HepG2 (cell line): ENCODE measurements at regions not wholly inside any gene's neighbourhood (a gene's known extent, or its start where the extent isn't known, plus 50 kb on each side); places are given as distances from the start of the nearest gene placed in this dataset.

ENCODE experiments used
- ATRX ChIP-seq: sonication (generic); formaldehyde crosslinking; IDR thresholded peaks from 2 replicates; pipeline ENCODE4 v1.4.0; 2020; ENCODE audit warnings: missing genetic modification reagents, borderline replicate concordance
- ELF3 ChIP-seq: IDR thresholded peaks from 2 replicates; pipeline ENCODE4 v1.6.1; 2016; ENCODE audit warnings: missing genetic modification reagents, missing compliant biosample characterization
- ELF4 ChIP-seq: sonication (generic); formaldehyde crosslinking; IDR thresholded peaks from 2 replicates; pipeline ENCODE4 v1.5.0; 2020; ENCODE audit warnings: missing genetic modification reagents, mild to moderate bottlenecking, moderate library complexity, borderline replicate concordance
- EP300 ChIP-seq, 3 experiments: sonication (generic) in 1 of 3; formaldehyde crosslinking in 1 of 3; IDR thresholded peaks; 2 replicates each; pipeline versions ENCODE4 v1.5.1 to v1.6.1; 2011 to 2020; ENCODE audit warnings: low read depth in 2 of 3, low read length in 2 of 3, borderline replicate concordance in 1 of 3, improper control_type of control experiment in 1 of 3, mild to moderate bottlenecking in 1 of 3, missing genetic modification reagents in 1 of 3, moderate library complexity in 1 of 3
- FOXA3 ChIP-seq: IDR thresholded peaks from 2 replicates; pipeline ENCODE4 v1.6.1; 2016; ENCODE audit warnings: missing genetic modification reagents, missing compliant biosample characterization
- GABPA ChIP-seq, 2 experiments: IDR thresholded peaks; 2 replicates each; pipeline ENCODE4 v1.6.1; 2011 to 2016; ENCODE audit warnings: low read depth in 2 of 2, low read length in 1 of 2, missing biosample characterization in 1 of 2, missing genetic modification characterization in 1 of 2
- GATAD2A ChIP-seq: IDR thresholded peaks from 2 replicates; pipeline ENCODE4 v1.6.1; 2016
- HIVEP1 ChIP-seq: sonication (generic); formaldehyde crosslinking; IDR thresholded peaks from 2 replicates; pipeline ENCODE4 v1.4.0; 2020; ENCODE audit warnings: mild to moderate bottlenecking, missing genetic modification reagents
- MED1 ChIP-seq: sonication (generic); formaldehyde crosslinking; IDR thresholded peaks from 2 replicates; pipeline ENCODE4 v1.4.0; 2020; ENCODE audit warnings: missing genetic modification reagents
- MEIS2 ChIP-seq: sonication (generic); formaldehyde crosslinking; IDR thresholded peaks from 2 replicates; pipeline ENCODE4 v1.9.0; 2021; ENCODE audit warnings: mild to moderate bottlenecking, missing genetic modification reagents
- MIER3 ChIP-seq: IDR thresholded peaks from 2 replicates; pipeline ENCODE4 v1.6.1; 2016; ENCODE audit warnings: missing compliant biosample characterization, borderline replicate concordance
- MXD1 ChIP-seq: sonication (generic); formaldehyde crosslinking; IDR thresholded peaks from 2 replicates; pipeline ENCODE4 v1.4.0; 2020; ENCODE audit warnings: mild to moderate bottlenecking, missing genetic modification reagents
- NFRKB ChIP-seq: fragments of 450-650 bp; IDR thresholded peaks from 2 replicates; pipeline ENCODE4 v1.6.1; 2017
- NONO ChIP-seq, 2 experiments: fragments of 450-650 bp in 1 of 2; sonication (generic) in 1 of 2; formaldehyde crosslinking in 1 of 2; IDR thresholded peaks in 1 of 2; conservative IDR thresholded peaks in 1 of 2; 2 replicates each; pipeline versions ENCODE4 v1.6.1 to v1.8.0; 2017 to 2022; ENCODE audit warnings: mild to moderate bottlenecking in 1 of 2, missing genetic modification reagents in 1 of 2, moderate library complexity in 1 of 2
- PBX2 ChIP-seq: IDR thresholded peaks from 2 replicates; pipeline ENCODE4 v1.6.1; 2016; ENCODE audit warnings: control low read depth
- SALL2 ChIP-seq: sonication (generic); formaldehyde crosslinking; IDR thresholded peaks from 2 replicates; pipeline ENCODE4 v1.8.1; 2023; ENCODE audit warnings: mild to moderate bottlenecking, missing genetic modification reagents, inconsistent platforms
- SMAD9 ChIP-seq: sonication (generic); formaldehyde crosslinking; IDR thresholded peaks from 2 replicates; pipeline ENCODE4 v1.5.1; 2020; ENCODE audit warnings: mild to moderate bottlenecking, missing genetic modification reagents
- SRSF1 ChIP-seq: fragments of 200-400 bp; formaldehyde crosslinking; optimal IDR thresholded peaks from 2 replicates; pipeline ENCODE3; 2017; ENCODE audit warnings: mild to moderate bottlenecking, low read depth, low read length, moderate library complexity
- ZBTB26 ChIP-seq: IDR thresholded peaks from 2 replicates; pipeline ENCODE4 v1.6.1; 2016; ENCODE audit warnings: missing compliant biosample characterization, missing genetic modification reagents, borderline replicate concordance
- ZNF180 ChIP-seq: sonication (generic); formaldehyde crosslinking; IDR thresholded peaks from 2 replicates; pipeline ENCODE4 v1.4.0; 2020; ENCODE audit warnings: low read depth, missing genetic modification reagents, borderline replicate concordance
- ZNF234 ChIP-seq: sonication (generic); formaldehyde crosslinking; conservative IDR thresholded peaks from 2 replicates; pipeline ENCODE4 v1.5.1; 2020; ENCODE audit warnings: mild to moderate bottlenecking, missing genetic modification reagents
- ZNF24 ChIP-seq: fragments of 450-650 bp; IDR thresholded peaks from 2 replicates; pipeline ENCODE4 v1.6.1; 2017; ENCODE audit warnings: antibody characterized with exemption, mild to moderate bottlenecking
- ZNF557 ChIP-seq: sonication (generic); formaldehyde crosslinking; IDR thresholded peaks from 2 replicates; pipeline ENCODE4 v1.4.0; 2020; ENCODE audit warnings: missing genetic modification reagents
- ZSCAN29 ChIP-seq: sonication (generic); formaldehyde crosslinking; conservative IDR thresholded peaks from 2 replicates; pipeline ENCODE4 v1.4.0; 2020; ENCODE audit warnings: mild to moderate bottlenecking, missing genetic modification reagents
- TF ChIP-seq, protein P1 (sequence below): IDR thresholded peaks from 2 replicates; pipeline ENCODE4 v1.6.1; 2016
- TF ChIP-seq, protein P2 (sequence below): sonication (generic); formaldehyde crosslinking; IDR thresholded peaks from 2 replicates; pipeline ENCODE4 v1.8.1; 2023; ENCODE audit warnings: missing genetic modification reagents, inconsistent platforms, borderline replicate concordance

- TF ChIP-seq, protein P1, sequence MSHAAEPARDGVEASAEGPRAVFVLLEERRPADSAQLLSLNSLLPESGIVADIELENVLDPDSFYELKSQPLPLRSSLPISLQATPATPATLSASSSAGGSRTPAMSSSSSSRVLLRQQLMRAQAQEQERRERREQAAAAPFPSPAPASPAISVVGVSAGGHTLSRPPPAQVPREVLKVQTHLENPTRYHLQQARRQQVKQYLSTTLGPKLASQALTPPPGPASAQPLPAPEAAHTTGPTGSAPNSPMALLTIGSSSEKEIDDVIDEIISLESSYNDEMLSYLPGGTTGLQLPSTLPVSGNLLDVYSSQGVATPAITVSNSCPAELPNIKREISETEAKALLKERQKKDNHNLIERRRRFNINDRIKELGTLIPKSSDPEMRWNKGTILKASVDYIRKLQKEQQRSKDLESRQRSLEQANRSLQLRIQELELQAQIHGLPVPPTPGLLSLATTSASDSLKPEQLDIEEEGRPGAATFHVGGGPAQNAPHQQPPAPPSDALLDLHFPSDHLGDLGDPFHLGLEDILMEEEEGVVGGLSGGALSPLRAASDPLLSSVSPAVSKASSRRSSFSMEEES (CRISPR knock-in tag), result no peak
- TF ChIP-seq ZNF180 (CRISPR knock-in tag) (no peak), MXD1 (CRISPR knock-in tag) (no peak), NFRKB (no peak), PBX2 (CRISPR knock-in tag) (no peak), SALL2 (CRISPR knock-in tag) (no peak), ZNF24 (no peak), NONO (IDR thresholded peaks at IDR 0.05) (no peak), NONO (CRISPR knock-in tag; conservative IDR thresholded peaks at IDR 0.05) (no peak), ZNF557 (no peak), GATAD2A (CRISPR knock-in tag) (peak; percentile 31; the same call in 1 of the 2 replicates), ZSCAN29 (no peak), ZBTB26 (CRISPR knock-in tag) (no peak), ELF3 (CRISPR knock-in tag) (no peak), GABPA (IDR thresholded peaks at IDR 0.05; ENCODE audit: low read depth, low read length) (no peak), GABPA (CRISPR knock-in tag; IDR thresholded peaks at IDR 0.05; ENCODE audit: low read depth) (no peak), SRSF1 (no peak), ATRX (CRISPR knock-in tag) (no peak), ELF4 (CRISPR knock-in tag) (no peak), ZNF234 (CRISPR knock-in tag) (no peak), HIVEP1 (no peak), MIER3 (no peak), EP300 (IDR thresholded peaks at IDR 0.05; ENCODE audit: low read depth in 2 of 2, low read length in 2 of 2) (peak in 1 of 2 experiments; percentile 56; a peak in 1 of 4 replicates), EP300 (CRISPR knock-in tag; IDR thresholded peaks at IDR 0.05; ENCODE audit: borderline replicate concordance) (no peak), FOXA3 (CRISPR knock-in tag) (peak; percentile 53; the same call in 1 of the 2 replicates), MED1 (CRISPR knock-in tag) (no peak), SMAD9 (CRISPR knock-in tag) (no peak), MEIS2 (CRISPR knock-in tag) (no peak)
- TF ChIP-seq, protein P2, sequence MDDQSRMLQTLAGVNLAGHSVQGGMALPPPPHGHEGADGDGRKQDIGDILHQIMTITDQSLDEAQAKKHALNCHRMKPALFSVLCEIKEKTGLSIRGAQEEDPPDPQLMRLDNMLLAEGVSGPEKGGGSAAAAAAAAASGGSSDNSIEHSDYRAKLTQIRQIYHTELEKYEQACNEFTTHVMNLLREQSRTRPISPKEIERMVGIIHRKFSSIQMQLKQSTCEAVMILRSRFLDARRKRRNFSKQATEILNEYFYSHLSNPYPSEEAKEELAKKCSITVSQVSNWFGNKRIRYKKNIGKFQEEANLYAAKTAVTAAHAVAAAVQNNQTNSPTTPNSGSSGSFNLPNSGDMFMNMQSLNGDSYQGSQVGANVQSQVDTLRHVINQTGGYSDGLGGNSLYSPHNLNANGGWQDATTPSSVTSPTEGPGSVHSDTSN (CRISPR knock-in tag), result no peak
Observed at GRCh38 chr7:117937753-117938483, 64.7 kb upstream of the CTTNBP2 start (continued).
